Calu3 (cell line): ENCODE measurements at regions not wholly inside any gene's neighbourhood (a gene's known extent, or its start where the extent isn't known, plus 50 kb on each side); places are given as distances from the start of the nearest gene placed in this dataset.

Source experiments
- BruUV-seq: library from RNA; stranded (reverse); fragments of 400-500 nt; replicated peaks from 2 replicates; lab custom pipeline; 2021; lab: Mats Ljungman, UMichigan
- CTCF ChIA-PET: fragments of 300-600 bp; sonication (Branson Sonifier 250); formaldehyde crosslinking; loops from one replicate; lab custom pipeline; 2022; ENCODE audit warnings: antibody characterized with exemption; lab: Charles Lee
- DNase-seq: peaks from one replicate; pipeline ENCODE4 v3.0.0; 2022
- H3K27ac Mint-ChIP-seq: one replicate; pipeline ENCODE4 v1.8.0; 2022; ENCODE audit warnings: mixed read lengths; ENCODE audit not compliant: unreplicated experiment
- H3K27me3 Mint-ChIP-seq: one replicate; pipeline ENCODE4 v1.8.0; 2022; ENCODE audit warnings: mixed read lengths; ENCODE audit not compliant: unreplicated experiment
- H3K36me3 Mint-ChIP-seq: one replicate; pipeline ENCODE4 v1.8.0; 2022; ENCODE audit warnings: mild to moderate bottlenecking, moderate library complexity, mixed read lengths; ENCODE audit not compliant: insufficient read depth, unreplicated experiment
- H3K4me1 Mint-ChIP-seq: one replicate; pipeline ENCODE4 v1.8.0; 2022; ENCODE audit warnings: mild to moderate bottlenecking, low read depth, mixed read lengths; ENCODE audit not compliant: unreplicated experiment
- H3K4me3 Mint-ChIP-seq: one replicate; pipeline ENCODE4 v1.8.0; 2022; ENCODE audit warnings: mild to moderate bottlenecking, low read depth, moderate library complexity, mixed read lengths; ENCODE audit not compliant: unreplicated experiment
- H3K9me3 Mint-ChIP-seq: one replicate; pipeline ENCODE4 v1.8.0; 2022; ENCODE audit warnings: low read depth, mixed read lengths; ENCODE audit not compliant: unreplicated experiment
- CTCF ChIP-seq: fragments of 200-600 bp; IDR thresholded peaks from one replicate; pipeline ENCODE4 v1.8.0; 2022; ENCODE audit warnings: antibody characterized with exemption; ENCODE audit not compliant: unreplicated experiment
- intact Hi-C: fragments of 100-400 bp; cut with micrococcal nuclease; formaldehyde crosslinking; loops from one replicate; pipeline ENCODE4 v1.10.0; 2022; ENCODE audit not compliant: unreplicated experiment

DNA sequence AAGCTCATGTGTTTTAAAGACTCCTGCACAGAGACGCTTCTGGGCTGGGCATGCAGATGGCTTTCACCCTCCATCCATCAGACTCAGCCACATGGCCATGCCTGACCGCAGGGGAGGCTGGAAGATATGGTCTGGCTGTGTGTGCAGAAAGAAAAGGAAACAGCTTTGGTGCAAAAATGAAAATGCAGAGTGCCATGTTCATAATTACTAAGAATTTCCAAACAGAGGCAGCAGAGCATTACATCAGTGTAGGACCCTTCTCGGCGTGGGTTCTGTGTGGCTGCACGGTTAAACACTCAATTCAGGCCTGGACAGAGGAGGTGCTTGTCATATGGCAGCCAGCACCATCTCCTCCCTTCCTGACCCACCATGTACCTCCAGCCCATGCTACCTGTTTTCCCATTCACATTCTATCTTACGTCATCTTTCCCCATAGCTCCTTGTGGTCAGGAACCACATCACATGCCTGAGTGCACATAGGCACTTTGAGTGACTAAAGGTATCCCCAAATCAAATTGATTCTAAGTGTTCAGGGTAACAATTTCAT, 200.3 kb upstream of the ID2 start:
- TF ChIP-seq CTCF, result no peak
- H3K9me3 Mint-ChIP-seq, result no peaks in the 10 kb centered on the region
- H3K27ac Mint-ChIP-seq, result no peak overlapping the region
- DNase-seq, result no peak
- CTCF ChIA-PET, result no interaction called here
- BruUV-seq, result no TSS peak
- H3K4me1 Mint-ChIP-seq, result peaks cover 57% of the 10 kb centered on the region
- H3K36me3 Mint-ChIP-seq, result peaks cover 12% of the 10 kb centered on the region
- no peak overlapping the region for H3K4me3 Mint-ChIP-seq
- H3K27me3 Mint-ChIP-seq, result no peaks in the 10 kb centered on the region
- intact Hi-C loops, result no loop called here

- H3K27me3 Mint-ChIP-seq, result no peaks in the 10 kb centered on the region
- H3K4me1 Mint-ChIP-seq, result peaks cover 49% of the 10 kb centered on the region
- peaks cover 12% of the 10 kb centered on the region for H3K36me3 Mint-ChIP-seq
- no peak for DNase-seq
- no peak overlapping the region for H3K27ac Mint-ChIP-seq
- no peak for TF ChIP-seq CTCF
- CTCF ChIA-PET, result no interaction called here
- no peak overlapping the region for H3K4me3 Mint-ChIP-seq
- no peaks in the 10 kb centered on the region for H3K9me3 Mint-ChIP-seq
- no TSS peak for BruUV-seq
- intact Hi-C loops, result no loop called here
Measured at GRCh38 chr2:8482432-8482831, 199.4 kb upstream of the ID2 start.

DNA sequence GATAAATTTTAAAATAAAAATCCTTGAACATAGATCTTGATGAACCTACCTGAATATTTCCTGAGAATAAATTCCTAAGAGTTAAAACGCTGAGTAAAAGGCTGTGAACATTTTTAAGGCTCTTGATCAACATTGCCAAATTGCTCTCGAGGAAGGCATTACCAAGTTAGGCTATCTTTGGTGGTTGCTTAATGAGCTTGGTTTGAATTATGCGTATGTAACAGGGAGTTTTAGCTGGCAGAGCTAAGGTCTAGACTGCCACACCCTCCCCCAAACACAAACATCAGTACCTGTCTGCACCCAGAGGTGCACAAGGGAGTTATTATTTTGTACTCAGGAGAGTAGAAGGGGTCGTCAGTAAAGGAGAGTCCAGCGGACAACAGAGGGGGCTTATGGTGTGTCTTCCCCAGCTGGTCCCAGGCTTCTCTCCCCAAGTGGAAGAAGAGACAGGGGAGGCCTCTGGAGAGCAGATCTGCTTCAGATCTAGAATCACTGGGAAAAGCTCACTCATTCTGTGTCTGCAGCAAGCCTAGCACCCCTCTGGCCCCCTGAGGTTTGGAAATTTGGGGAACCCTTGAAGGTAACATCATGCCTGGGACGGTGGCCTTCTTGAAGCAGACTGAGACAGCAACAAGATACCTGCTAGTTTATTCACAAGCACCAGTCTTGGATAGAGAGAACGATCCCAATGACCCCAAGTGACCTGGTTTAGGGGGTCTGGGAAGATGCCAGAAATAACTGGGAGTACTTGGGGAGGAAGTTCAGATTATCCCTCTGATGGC, 197.2 kb upstream of the ID2 start:
- no peaks in the 10 kb centered on the region for H3K9me3 Mint-ChIP-seq

GRCh38 chr2:8485736-8486135, 196.1 kb upstream of the ID2 start:
- CTCF ChIA-PET, result interaction anchor here (1.5 kb wide), 1 partner anchor 10 kb away, joined by 5 read pairs; no protein-coding TSS in a partner anchor
- Mint-ChIP-seq H3K27ac (no peak overlapping the region), H3K36me3 (peaks cover 5% of the 10 kb centered on the region), H3K4me3 (no peak overlapping the region), H3K4me1 (peaks cover 17% of the 10 kb centered on the region), H3K27me3 (no peaks in the 10 kb centered on the region), H3K9me3 (no peaks in the 10 kb centered on the region)
- BruUV-seq, result no TSS peak
- TF ChIP-seq CTCF, result no peak
- DNase-seq, result no peak
- intact Hi-C loops, result no loop called here

More for the DNA sequence above, 197.2 kb upstream of the ID2 start:
- intact Hi-C loops, result no loop called here
- TF ChIP-seq CTCF, result no peak
- CTCF ChIA-PET, result interaction anchor here (1.5 kb wide), 1 partner anchor 11 kb away, joined by 5 read pairs; no protein-coding TSS in a partner anchor
- H3K36me3 Mint-ChIP-seq, result peaks cover 5% of the 10 kb centered on the region
- no peaks in the 10 kb centered on the region for H3K27me3 Mint-ChIP-seq
- DNase-seq, result no peak
- no TSS peak for BruUV-seq
- no peak overlapping the region for H3K27ac Mint-ChIP-seq
- H3K4me3 Mint-ChIP-seq, result no peak overlapping the region
- peaks cover 27% of the 10 kb centered on the region for H3K4me1 Mint-ChIP-seq
